ENCODE measurements at regions not wholly inside any gene's neighbourhood (a gene's known extent, or its start where the extent isn't known, plus 50 kb on each side); places are given as distances from the start of the nearest gene placed in this dataset.

DNA sequence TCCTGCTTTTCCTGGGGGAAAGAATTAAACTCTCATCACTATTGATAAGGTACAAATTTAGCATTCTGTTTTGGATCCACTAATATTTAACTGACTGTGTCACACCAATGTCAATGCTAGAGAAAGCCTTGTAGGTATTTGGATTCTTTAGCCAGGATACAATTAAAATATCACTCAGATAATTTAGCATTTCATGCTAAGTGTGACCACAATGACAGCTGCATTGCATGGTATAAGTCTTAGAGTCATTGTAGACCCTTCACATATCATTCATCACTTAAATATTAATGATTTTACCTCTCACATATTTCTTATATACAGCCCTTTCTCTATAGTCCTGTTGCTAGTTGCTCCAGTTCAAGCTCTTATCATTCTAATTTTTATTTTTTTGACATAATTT is 85.3 kb upstream of the ATP2B1 start:
- no peaks in the 10 kb centered on the region for H3K27me3 ChIP-seq (ENCODE audit: control insufficient read depth in 1 of 2, insufficient read depth in 2 of 2, low read length in 2 of 2)
- no peak overlapping the region for H3K9ac ChIP-seq (ENCODE audit: low read depth in 1 of 2, low read length in 2 of 2)
- no peak overlapping the region for H3K4me3 ChIP-seq (ENCODE audit: low read depth in 1 of 2, low read length in 2 of 2)
- no peaks in the 10 kb centered on the region for H3K36me3 ChIP-seq (ENCODE audit: control insufficient read depth in 1 of 2, insufficient read depth in 2 of 2, low read length in 2 of 2)
- H3K27ac ChIP-seq (ENCODE audit: low read depth, low read length), result no peak overlapping the region
- H3K9me3 ChIP-seq (ENCODE audit: control insufficient read depth in 1 of 2, low read length in 2 of 2), result no peaks in the 10 kb centered on the region
- no peaks in the 10 kb centered on the region for H3K4me1 ChIP-seq (ENCODE audit: control insufficient read depth in 1 of 2, insufficient read depth in 2 of 2, low read length in 2 of 2)

DNA sequence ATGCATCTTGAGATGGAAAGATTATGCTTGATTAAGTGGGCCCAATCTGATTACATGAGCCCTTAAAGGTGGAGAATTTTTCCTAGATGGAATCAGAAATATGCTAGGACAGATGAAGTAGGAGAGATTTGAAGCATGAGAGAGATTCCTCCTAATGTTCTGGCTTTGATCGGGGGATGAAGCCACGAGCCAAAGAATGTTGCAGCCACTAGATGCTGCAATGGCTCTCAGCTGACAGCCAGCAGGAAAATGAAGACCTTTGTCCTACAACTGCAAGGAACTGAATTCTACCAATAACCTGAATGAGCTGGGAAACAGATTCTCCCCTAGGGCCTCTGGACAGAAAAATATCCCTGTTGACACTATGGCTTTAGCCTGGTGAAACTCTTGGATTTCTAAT is 82.6 kb upstream of the ATP2B1 start:
- H3K9ac ChIP-seq (ENCODE audit: low read depth in 1 of 2, low read length in 2 of 2), result no peak overlapping the region
- H3K27ac ChIP-seq (ENCODE audit: low read depth, low read length), result no peak overlapping the region
- H3K9me3 ChIP-seq (ENCODE audit: control insufficient read depth in 1 of 2, low read length in 2 of 2), result peaks cover 4% of the 10 kb centered on the region in 2 donors
- H3K36me3 ChIP-seq (ENCODE audit: control insufficient read depth in 1 of 2, insufficient read depth in 2 of 2, low read length in 2 of 2), result no peaks in the 10 kb centered on the region
- H3K4me1 ChIP-seq (ENCODE audit: control insufficient read depth in 1 of 2, insufficient read depth in 2 of 2, low read length in 2 of 2), result no peaks in the 10 kb centered on the region
- no peak overlapping the region for H3K4me3 ChIP-seq (ENCODE audit: low read depth in 1 of 2, low read length in 2 of 2)
- H3K27me3 ChIP-seq (ENCODE audit: control insufficient read depth in 1 of 2, insufficient read depth in 2 of 2, low read length in 2 of 2), result no peaks in the 10 kb centered on the region

GRCh38 chr12:89789862-89790261 is 81.2 kb upstream of the ATP2B1 start:
- no peaks in the 10 kb centered on the region for H3K36me3 ChIP-seq (ENCODE audit: control insufficient read depth in 1 of 2, insufficient read depth in 2 of 2, low read length in 2 of 2)
- no peak overlapping the region for H3K9ac ChIP-seq (ENCODE audit: low read depth in 1 of 2, low read length in 2 of 2)
- H3K27ac ChIP-seq (ENCODE audit: low read depth, low read length), result no peak overlapping the region

GRCh38 chr12:89787763-89788162 is 79.1 kb upstream of the ATP2B1 start:
- H3K4me1 ChIP-seq (ENCODE audit: control insufficient read depth in 1 of 2, insufficient read depth in 2 of 2, low read length in 2 of 2), result no peaks in the 10 kb centered on the region
- no peaks in the 10 kb centered on the region for H3K27me3 ChIP-seq (ENCODE audit: control insufficient read depth in 1 of 2, insufficient read depth in 2 of 2, low read length in 2 of 2)
- H3K9me3 ChIP-seq (ENCODE audit: control insufficient read depth in 1 of 2, low read length in 2 of 2), result peaks cover 6 to 7% of the 10 kb centered on the region in 2 donors
- no peaks in the 10 kb centered on the region for H3K36me3 ChIP-seq (ENCODE audit: control insufficient read depth in 1 of 2, insufficient read depth in 2 of 2, low read length in 2 of 2)
- H3K9ac ChIP-seq (ENCODE audit: low read depth in 1 of 2, low read length in 2 of 2), result no peak overlapping the region
- no peak overlapping the region for H3K27ac ChIP-seq (ENCODE audit: low read depth, low read length)
- no peak overlapping the region for H3K4me3 ChIP-seq (ENCODE audit: low read depth in 1 of 2, low read length in 2 of 2)

More at GRCh38 chr12:89789862-89790261, 81.2 kb upstream of the ATP2B1 start:
- Histone ChIP-seq H3K4me1 (ENCODE audit: control insufficient read depth in 1 of 2, insufficient read depth in 2 of 2, low read length in 2 of 2) (no peaks in the 10 kb centered on the region), H3K9me3 (ENCODE audit: control insufficient read depth in 1 of 2, low read length in 2 of 2) (peaks cover 6 to 7% of the 10 kb centered on the region in 2 donors), H3K4me3 (ENCODE audit: low read depth in 1 of 2, low read length in 2 of 2) (no peak overlapping the region), H3K27me3 (ENCODE audit: control insufficient read depth in 1 of 2, insufficient read depth in 2 of 2, low read length in 2 of 2) (no peaks in the 10 kb centered on the region)

GRCh38 chr12:89786177-89786810 is 77.7 kb upstream of the ATP2B1 start:
- Histone ChIP-seq H3K9me3 (ENCODE audit: control insufficient read depth in 1 of 2, low read length in 2 of 2) (peaks cover 6 to 7% of the 10 kb centered on the region in 2 donors), H3K9ac (ENCODE audit: low read depth in 1 of 2, low read length in 2 of 2) (no peak overlapping the region), H3K36me3 (ENCODE audit: control insufficient read depth in 1 of 2, insufficient read depth in 2 of 2, low read length in 2 of 2) (no peaks in the 10 kb centered on the region), H3K4me1 (ENCODE audit: control insufficient read depth in 1 of 2, insufficient read depth in 2 of 2, low read length in 2 of 2) (no peaks in the 10 kb centered on the region), H3K27me3 (ENCODE audit: control insufficient read depth in 1 of 2, insufficient read depth in 2 of 2, low read length in 2 of 2) (no peaks in the 10 kb centered on the region), H3K4me3 (ENCODE audit: low read depth in 1 of 2, low read length in 2 of 2) (no peak overlapping the region), H3K27ac (ENCODE audit: low read depth, low read length) (no peak overlapping the region)

DNA sequence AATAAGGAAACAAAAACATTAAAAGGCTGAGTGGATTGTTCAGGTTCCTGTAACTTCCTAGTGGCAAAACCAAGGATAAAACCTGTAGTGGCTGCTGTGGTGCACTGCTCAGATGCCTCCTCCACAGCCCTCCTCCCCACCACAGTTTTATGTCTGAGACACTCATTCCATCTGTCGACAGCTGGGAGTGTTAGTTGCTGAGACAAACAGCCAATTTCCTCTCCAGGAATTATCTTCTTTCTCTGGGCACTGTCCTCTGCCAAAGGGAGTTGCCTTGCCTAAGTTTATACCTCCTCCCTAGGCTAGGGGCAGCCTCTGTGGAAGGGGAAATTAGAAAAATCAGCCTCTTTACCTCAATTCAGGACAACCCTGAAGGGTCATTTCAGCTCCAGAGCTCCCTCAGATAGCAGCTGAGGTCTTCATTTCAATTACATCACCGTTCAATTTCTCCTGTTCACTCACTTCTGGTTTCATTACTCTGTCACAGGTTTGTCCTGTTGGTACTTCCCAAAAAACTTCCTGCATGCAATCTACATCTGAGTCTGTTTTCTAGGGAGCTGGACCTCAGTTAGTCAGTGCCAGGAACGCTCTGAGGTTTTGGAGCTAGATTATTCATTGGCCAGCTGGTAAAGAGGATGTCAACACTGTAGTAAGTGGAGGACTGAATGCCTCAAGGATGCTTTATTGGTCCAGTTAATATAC is 74.9 kb upstream of the ATP2B1 start:
- Histone ChIP-seq H3K4me3 (ENCODE audit: low read depth in 1 of 2, low read length in 2 of 2) (no peak overlapping the region), H3K9ac (ENCODE audit: low read depth in 1 of 2, low read length in 2 of 2) (no peak overlapping the region), H3K4me1 (ENCODE audit: control insufficient read depth in 1 of 2, insufficient read depth in 2 of 2, low read length in 2 of 2) (no peaks in the 10 kb centered on the region), H3K36me3 (ENCODE audit: control insufficient read depth in 1 of 2, insufficient read depth in 2 of 2, low read length in 2 of 2) (no peaks in the 10 kb centered on the region), H3K27ac (ENCODE audit: low read depth, low read length) (no peak overlapping the region), H3K9me3 (ENCODE audit: control insufficient read depth in 1 of 2, low read length in 2 of 2) (peaks cover 6 to 7% of the 10 kb centered on the region in 2 donors), H3K27me3 (ENCODE audit: control insufficient read depth in 1 of 2, insufficient read depth in 2 of 2, low read length in 2 of 2) (no peaks in the 10 kb centered on the region)

GRCh38 chr12:89782807-89783206 is 74.2 kb upstream of the ATP2B1 start:
- no peak overlapping the region for H3K4me3 ChIP-seq (ENCODE audit: low read depth in 1 of 2, low read length in 2 of 2)
- H3K9ac ChIP-seq (ENCODE audit: low read depth in 1 of 2, low read length in 2 of 2), result no peak overlapping the region
- H3K36me3 ChIP-seq (ENCODE audit: control insufficient read depth in 1 of 2, insufficient read depth in 2 of 2, low read length in 2 of 2), result no peaks in the 10 kb centered on the region
- no peaks in the 10 kb centered on the region for H3K4me1 ChIP-seq (ENCODE audit: control insufficient read depth in 1 of 2, insufficient read depth in 2 of 2, low read length in 2 of 2)
- peaks cover 6 to 7% of the 10 kb centered on the region in 2 donors for H3K9me3 ChIP-seq (ENCODE audit: control insufficient read depth in 1 of 2, low read length in 2 of 2)
- no peak overlapping the region for H3K27ac ChIP-seq (ENCODE audit: low read depth, low read length)
- no peaks in the 10 kb centered on the region for H3K27me3 ChIP-seq (ENCODE audit: control insufficient read depth in 1 of 2, insufficient read depth in 2 of 2, low read length in 2 of 2)

GRCh38 chr12:89781946-89782550 is 73.4 kb upstream of the ATP2B1 start:
- H3K27me3 ChIP-seq (ENCODE audit: control insufficient read depth in 1 of 2, insufficient read depth in 2 of 2, low read length in 2 of 2), result no peaks in the 10 kb centered on the region

DNA sequence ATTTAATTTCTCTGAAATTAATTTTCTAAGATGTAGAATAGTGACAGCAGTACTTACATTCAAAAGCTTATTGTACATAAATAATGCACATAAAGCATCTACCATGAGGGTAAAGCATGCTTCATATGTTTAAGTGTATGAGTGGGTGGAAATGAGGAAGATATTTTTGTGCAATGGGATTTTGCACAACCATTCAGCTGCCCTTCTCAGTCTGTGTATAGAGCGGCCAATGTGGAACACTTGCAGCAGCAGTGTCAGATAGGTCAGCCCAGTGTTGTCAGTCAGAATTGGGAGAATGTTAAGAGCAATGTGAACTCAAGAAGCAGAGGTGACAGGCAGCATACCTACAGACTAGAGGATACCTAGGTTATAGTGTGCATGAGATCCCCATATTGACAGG is 72.5 kb upstream of the ATP2B1 start:
- Histone ChIP-seq H3K27ac (ENCODE audit: low read depth, low read length) (no peak overlapping the region), H3K9ac (ENCODE audit: low read depth in 1 of 2, low read length in 2 of 2) (no peak overlapping the region), H3K4me3 (ENCODE audit: low read depth in 1 of 2, low read length in 2 of 2) (no peak overlapping the region), H3K9me3 (ENCODE audit: control insufficient read depth in 1 of 2, low read length in 2 of 2) (peaks cover under 1 to 2% of the 10 kb centered on the region in 2 donors), H3K36me3 (ENCODE audit: control insufficient read depth in 1 of 2, insufficient read depth in 2 of 2, low read length in 2 of 2) (no peaks in the 10 kb centered on the region), H3K4me1 (ENCODE audit: control insufficient read depth in 1 of 2, insufficient read depth in 2 of 2, low read length in 2 of 2) (no peaks in the 10 kb centered on the region), H3K27me3 (ENCODE audit: control insufficient read depth in 1 of 2, insufficient read depth in 2 of 2, low read length in 2 of 2) (no peaks in the 10 kb centered on the region)

More at GRCh38 chr12:89781946-89782550, 73.4 kb upstream of the ATP2B1 start:
- Histone ChIP-seq H3K9ac (ENCODE audit: low read depth in 1 of 2, low read length in 2 of 2) (no peak overlapping the region), H3K36me3 (ENCODE audit: control insufficient read depth in 1 of 2, insufficient read depth in 2 of 2, low read length in 2 of 2) (no peaks in the 10 kb centered on the region), H3K4me3 (ENCODE audit: low read depth in 1 of 2, low read length in 2 of 2) (no peak overlapping the region), H3K27ac (ENCODE audit: low read depth, low read length) (no peak overlapping the region), H3K9me3 (ENCODE audit: control insufficient read depth in 1 of 2, low read length in 2 of 2) (peaks cover 6 to 7% of the 10 kb centered on the region in 2 donors), H3K4me1 (ENCODE audit: control insufficient read depth in 1 of 2, insufficient read depth in 2 of 2, low read length in 2 of 2) (no peaks in the 10 kb centered on the region)

GRCh38 chr12:89779090-89779489 is 70.5 kb upstream of the ATP2B1 start:
- Histone ChIP-seq H3K9ac (ENCODE audit: low read depth in 1 of 2, low read length in 2 of 2) (no peak overlapping the region), H3K4me3 (ENCODE audit: low read depth in 1 of 2, low read length in 2 of 2) (no peak overlapping the region), H3K36me3 (ENCODE audit: control insufficient read depth in 1 of 2, insufficient read depth in 2 of 2, low read length in 2 of 2) (no peaks in the 10 kb centered on the region)

More at GRCh38 chr12:89779090-89779489, 70.5 kb upstream of the ATP2B1 start:
- H3K4me1 ChIP-seq (ENCODE audit: control insufficient read depth in 1 of 2, insufficient read depth in 2 of 2, low read length in 2 of 2), result no peaks in the 10 kb centered on the region
- no peaks in the 10 kb centered on the region for H3K27me3 ChIP-seq (ENCODE audit: control insufficient read depth in 1 of 2, insufficient read depth in 2 of 2, low read length in 2 of 2)
- no peaks in the 10 kb centered on the region for H3K9me3 ChIP-seq (ENCODE audit: control insufficient read depth in 1 of 2, low read length in 2 of 2)
- H3K27ac ChIP-seq (ENCODE audit: low read depth, low read length), result no peak overlapping the region

Data from duodenal mucosa (tissue), 2 donors.